Psoas muscle (tissue), 7 donors: ENCODE measurements at regions not wholly inside any gene's neighbourhood (a gene's known extent, or its start where the extent isn't known, plus 50 kb on each side); places are given as distances from the start of the nearest gene placed in this dataset.

Experiments used
- ATAC-seq, 4 donors: fragments of 200-7000 bp; cut with Tn5 transposase; one replicate each; pipeline ENCODE4 v1.9.1; 2020; ENCODE audit warnings: moderate library complexity in 3 of 4, mild to moderate bottlenecking in 2 of 4
- DNase-seq, 2 donors: peaks; one replicate each; pipeline ENCODE4 v3.0.0-alpha.2; 2020
- H3K27ac ChIP-seq: fragments of 200-600 bp; one replicate; pipeline ENCODE4 v1.8.0; 2022
- H3K27me3 ChIP-seq, 3 donors: fragments of 200-600 bp in 1 of 3; one replicate each; pipeline versions ENCODE4 v1.6.1 to v1.8.0; 2013 to 2022; ENCODE audit warnings: low read length in 2 of 3, mild to moderate bottlenecking in 2 of 3, moderate library complexity in 1 of 3; ENCODE audit not compliant: insufficient read depth in 3 of 3
- H3K36me3 ChIP-seq, 2 donors: fragments of 200-600 bp in 1 of 2; one replicate each; pipeline versions ENCODE4 v1.6.1 to v1.8.0; 2013 to 2022; ENCODE audit warnings: low read depth in 1 of 2, mild to moderate bottlenecking in 1 of 2, moderate library complexity in 1 of 2; ENCODE audit not compliant: insufficient read depth in 1 of 2
- H3K4me1 ChIP-seq: fragments of 200-600 bp; one replicate; pipeline ENCODE4 v1.8.0; 2022
- H3K4me3 ChIP-seq: fragments of 200-600 bp; one replicate; pipeline ENCODE4 v1.8.0; 2022; ENCODE audit warnings: mild to moderate bottlenecking
- H3K9me3 ChIP-seq: fragments of 200-600 bp; one replicate; pipeline ENCODE4 v1.8.0; 2022
- CTCF ChIP-seq: fragments of 200-600 bp; IDR thresholded peaks from one replicate; pipeline ENCODE4 v1.8.0; 2022; ENCODE audit warnings: antibody characterized with exemption
- WGBS, 3 donors: extraction: QIAGEN DNeasy Blood & Tissue Kit; methylation state at CpG; one replicate each; pipeline versions ENCODE4 v1.1.6 to v1.1.7; 2013; 5-methylcytosine and 5-hydroxymethylcytosine counted together
- intact Hi-C, 2 donors: fragments of 100-400 bp; cut with DNase I; formaldehyde crosslinking; loops; one replicate each; pipeline versions ENCODE4 v1.11.0 to v1.14.2; 2022
- donor health status: healthy with polysubstance abuse.
- donor health status: DM: no; HTN: no; CAD: no; lungs with moderate emphysema.
- donor health status: Bipolar disorder and iron deficiency.
- donor health status: healthy.
- donor health status: DM: yes; HTN: yes; CAD: no.
- donor health status: DM: no; HTN: no; CAD: no.
- donor health status: DM: yes; HTN: yes; CAD: no.

- H3K4me3 ChIP-seq, result no peak overlapping the region
- TF ChIP-seq CTCF, result no peak
- WGBS, 3 donors, result 66 to 70% (median 70%) methylated on average over 3 of the region's 3 CpGs
- H3K27me3 ChIP-seq, result no peaks in the 10 kb centered on the region
- no peaks in the 10 kb centered on the region for H3K4me1 ChIP-seq
- intact Hi-C loops, result no loop called here
- no peaks in the 10 kb centered on the region for H3K36me3 ChIP-seq
- ATAC-seq (no peak), DNase-seq (no peak)
- H3K9me3 ChIP-seq, result no peaks in the 10 kb centered on the region
- H3K27ac ChIP-seq, result no peak overlapping the region
Measured at GRCh38 chr5:167643631-167644280, 647.7 kb upstream of the WWC1 start.

- Histone ChIP-seq H3K4me1 (no peaks in the 10 kb centered on the region), H3K27me3 (no peaks in the 10 kb centered on the region), H3K4me3 (no peak overlapping the region), H3K36me3 (no peaks in the 10 kb centered on the region), H3K27ac (no peak overlapping the region), H3K9me3 (no peaks in the 10 kb centered on the region)
- TF ChIP-seq CTCF, result no peak
- intact Hi-C loops, result no loop called here
- DNase-seq (no peak), ATAC-seq (no peak)
- WGBS, 3 donors, result 83 to 87% (median 85%) methylated on average over 2 of the region's 2 CpGs
Measured at GRCh38 chr5:167644619-167645018, 646.8 kb upstream of the WWC1 start.

- ATAC-seq, result no peak
- no peaks in the 10 kb centered on the region for H3K36me3 ChIP-seq
- 91 to 100% (median 96%) methylated on average over 1 of the region's 1 CpG for WGBS, 3 donors
- H3K4me1 ChIP-seq, result no peaks in the 10 kb centered on the region
- no peak overlapping the region for H3K27ac ChIP-seq
- no peak overlapping the region for H3K4me3 ChIP-seq
- H3K27me3 ChIP-seq, result no peaks in the 10 kb centered on the region
- DNase-seq, result no peak
- intact Hi-C loops, result no loop called here
- no peaks in the 10 kb centered on the region for H3K9me3 ChIP-seq
- no peak for TF ChIP-seq CTCF
Measured at GRCh38 chr5:167649471-167649870, 642.0 kb upstream of the WWC1 start.

GRCh38 chr5:167652690-167653089 is 638.8 kb upstream of the WWC1 start:
- no peak for TF ChIP-seq CTCF
- Histone ChIP-seq H3K4me1 (no peaks in the 10 kb centered on the region), H3K36me3 (no peaks in the 10 kb centered on the region), H3K27me3 (no peaks in the 10 kb centered on the region), H3K4me3 (no peak overlapping the region), H3K27ac (no peak overlapping the region), H3K9me3 (no peaks in the 10 kb centered on the region)
- no peak for ATAC-seq
- no peak for DNase-seq
- intact Hi-C loops, result no loop called here
- 46 to 56% (median 51%) methylated on average over 3 of the region's 3 CpGs for WGBS, 3 donors

- Histone ChIP-seq H3K36me3 (no peaks in the 10 kb centered on the region), H3K4me1 (no peaks in the 10 kb centered on the region), H3K27ac (no peak overlapping the region), H3K27me3 (no peaks in the 10 kb centered on the region), H3K9me3 (no peaks in the 10 kb centered on the region), H3K4me3 (no peak overlapping the region)
- TF ChIP-seq CTCF, result no peak
- intact Hi-C loops, result no loop called here
- ATAC-seq (no peak), DNase-seq (no peak)
- WGBS, 3 donors, result 92 to 99% (median 97%) methylated on average over 1 of the region's 1 CpG
Measured at GRCh38 chr5:167653645-167654106, 637.8 kb upstream of the WWC1 start.
